CD4-positive, alpha-beta T cell (primary cell): ENCODE measurements at regions not wholly inside any gene's neighbourhood (a gene's known extent, or its start where the extent isn't known, plus 50 kb on each side); places are given as distances from the start of the nearest gene placed in this dataset.

Experiments used
- ATAC-seq: fragments of 200-7000 bp; cut with Tn5 transposase; one replicate; pipeline ENCODE4 v1.10.0; 2022; ENCODE audit warnings: mild to moderate bottlenecking; ENCODE audit not compliant: poor library complexity
- CTCF ChIA-PET: fragments of 350-600 bp; sonication (Branson Sonifier 250); formaldehyde crosslinking; loops from one replicate; lab custom pipeline; 2021; ENCODE audit warnings: antibody characterized with exemption, inconsistent platforms; lab: Charles Lee
- POLR2A ChIA-PET: fragments of 350-600 bp; sonication (Branson Sonifier 250); formaldehyde crosslinking; loops from one replicate; lab custom pipeline; 2021; ENCODE audit warnings: antibody characterized with exemption, inconsistent platforms; lab: Charles Lee
- DNase-seq, 14 experiments: peaks; one replicate each; pipeline ENCODE4 v3.0.0-alpha.2; 2013 to 2020; ENCODE audit warnings: mixed read lengths in 2 of 14
- H3K27ac ChIP-seq, 2 donors: one replicate each; pipeline versions ENCODE4 v1.5.1 to v1.7.0; 2013; ENCODE audit warnings: low read length in 2 of 2, low read depth in 1 of 2, mild to moderate bottlenecking in 1 of 2
- H3K27me3 ChIP-seq, 2 experiments: 1 replicate in 1 of 2; 2 replicates in 1 of 2; pipeline versions ENCODE4 v1.6.1 to v1.7.0; 2013; ENCODE audit warnings: low read length in 2 of 2, control low read depth in 1 of 2, mild to moderate bottlenecking in 1 of 2, moderate library complexity in 1 of 2; ENCODE audit not compliant: insufficient read depth in 2 of 2, control insufficient read depth in 1 of 2
- H3K36me3 ChIP-seq: one replicate; pipeline ENCODE4 v1.6.1; 2013; ENCODE audit warnings: low read length, control low read depth; ENCODE audit not compliant: insufficient read depth
- H3K4me1 ChIP-seq: one replicate; pipeline ENCODE4 v1.6.1; 2013; ENCODE audit warnings: low read length, control low read depth; ENCODE audit not compliant: insufficient read depth
- H3K4me3 ChIP-seq: one replicate; pipeline ENCODE4 v1.5.1; 2013; ENCODE audit warnings: mild to moderate bottlenecking, low read length, moderate library complexity
- H3K9me3 ChIP-seq, 2 experiments: 1 replicate in 1 of 2; 2 replicates in 1 of 2; pipeline versions ENCODE4 v1.6.1 to v1.7.0; 2013; ENCODE audit warnings: low read length in 2 of 2, mild to moderate bottlenecking in 2 of 2, control low read depth in 1 of 2, moderate library complexity in 1 of 2; ENCODE audit not compliant: control insufficient read depth in 1 of 2, insufficient read depth in 1 of 2
- H3K27ac Mint-ChIP-seq: one replicate; pipeline ENCODE4 v1.8.0; 2020; ENCODE audit warnings: mixed read lengths
- H3K27me3 Mint-ChIP-seq: one replicate; pipeline ENCODE4 v1.8.0; 2021; ENCODE audit warnings: mixed read lengths
- H3K36me3 Mint-ChIP-seq: one replicate; pipeline ENCODE4 v1.8.0; 2021; ENCODE audit warnings: low read depth, mixed read lengths
- H3K4me1 Mint-ChIP-seq: one replicate; pipeline ENCODE4 v1.8.0; 2021; ENCODE audit warnings: low read depth, mixed read lengths
- H3K4me3 Mint-ChIP-seq: one replicate; pipeline ENCODE4 v1.8.0; 2020; ENCODE audit warnings: mild to moderate bottlenecking, mixed read lengths
- H3K9me3 Mint-ChIP-seq: one replicate; pipeline ENCODE4 v1.8.0; 2020; ENCODE audit warnings: mixed read lengths
- intact Hi-C, 2 experiments: fragments of 100-400 bp; cut with DNase I in 1 of 2; cut with micrococcal nuclease in 1 of 2; formaldehyde crosslinking; loops; one replicate each; pipeline versions ENCODE4 v1.15.1 to v1.9.0; 2023 to 2025; cut with DNase I, micrococcal nuclease
- TF ChIP-seq, protein P1 (sequence below): fragments of 200-600 bp; IDR thresholded peaks from one replicate; pipeline ENCODE4 v1.8.0; 2022; ENCODE audit warnings: antibody characterized with exemption, mild to moderate bottlenecking

- Mint-ChIP-seq H3K9me3 (no peaks in the 10 kb centered on the region), H3K36me3 (no peaks in the 10 kb centered on the region), H3K4me3 (no peak overlapping the region), H3K27me3 (no peaks in the 10 kb centered on the region), H3K4me1 (no peaks in the 10 kb centered on the region), H3K27ac (no peak overlapping the region)
- DNase-seq = no peak
- POLR2A ChIA-PET = no interaction called here
- CTCF ChIA-PET = no interaction called here
- intact Hi-C loops = no loop called here
- Histone ChIP-seq H3K36me3 (no peaks in the 10 kb centered on the region), H3K9me3 (no peaks in the 10 kb centered on the region), H3K27me3 (no peaks in the 10 kb centered on the region), H3K27ac (no peak overlapping the region), H3K4me1 (no peaks in the 10 kb centered on the region), H3K4me3 (no peak overlapping the region)
- TF ChIP-seq, protein P1, sequence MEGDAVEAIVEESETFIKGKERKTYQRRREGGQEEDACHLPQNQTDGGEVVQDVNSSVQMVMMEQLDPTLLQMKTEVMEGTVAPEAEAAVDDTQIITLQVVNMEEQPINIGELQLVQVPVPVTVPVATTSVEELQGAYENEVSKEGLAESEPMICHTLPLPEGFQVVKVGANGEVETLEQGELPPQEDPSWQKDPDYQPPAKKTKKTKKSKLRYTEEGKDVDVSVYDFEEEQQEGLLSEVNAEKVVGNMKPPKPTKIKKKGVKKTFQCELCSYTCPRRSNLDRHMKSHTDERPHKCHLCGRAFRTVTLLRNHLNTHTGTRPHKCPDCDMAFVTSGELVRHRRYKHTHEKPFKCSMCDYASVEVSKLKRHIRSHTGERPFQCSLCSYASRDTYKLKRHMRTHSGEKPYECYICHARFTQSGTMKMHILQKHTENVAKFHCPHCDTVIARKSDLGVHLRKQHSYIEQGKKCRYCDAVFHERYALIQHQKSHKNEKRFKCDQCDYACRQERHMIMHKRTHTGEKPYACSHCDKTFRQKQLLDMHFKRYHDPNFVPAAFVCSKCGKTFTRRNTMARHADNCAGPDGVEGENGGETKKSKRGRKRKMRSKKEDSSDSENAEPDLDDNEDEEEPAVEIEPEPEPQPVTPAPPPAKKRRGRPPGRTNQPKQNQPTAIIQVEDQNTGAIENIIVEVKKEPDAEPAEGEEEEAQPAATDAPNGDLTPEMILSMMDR = no peak
- no peak for ATAC-seq
Measured at GRCh38 chr16:85293904-85294642, 181.8 kb upstream of the CIBAR2 start.

- ATAC-seq (no peak), DNase-seq (no peak)
- Mint-ChIP-seq H3K36me3 (no peaks in the 10 kb centered on the region), H3K4me3 (no peak overlapping the region), H3K27me3 (no peaks in the 10 kb centered on the region), H3K4me1 (no peaks in the 10 kb centered on the region), H3K27ac (no peak overlapping the region), H3K9me3 (no peaks in the 10 kb centered on the region)
- H3K27ac ChIP-seq = no peak overlapping the region
- POLR2A ChIA-PET = no interaction called here
- intact Hi-C loops = no loop called here
- no peaks in the 10 kb centered on the region for H3K27me3 ChIP-seq
- TF ChIP-seq, protein P1 = no peak
- H3K4me3 ChIP-seq = no peak overlapping the region
- H3K36me3 ChIP-seq = no peaks in the 10 kb centered on the region
- no peaks in the 10 kb centered on the region for H3K9me3 ChIP-seq
- H3K4me1 ChIP-seq = no peaks in the 10 kb centered on the region
- CTCF ChIA-PET = no interaction called here
Measured at GRCh38 chr16:85294810-85295508, 182.7 kb upstream of the CIBAR2 start.

- DNase-seq (peak; percentile 35 to 73 (median 44)), ATAC-seq (peak; percentile 82)
- Histone ChIP-seq H3K36me3 (no peaks in the 10 kb centered on the region), H3K27ac (no peak overlapping the region), H3K27me3 (no peaks in the 10 kb centered on the region), H3K4me3 (no peak overlapping the region), H3K9me3 (no peaks in the 10 kb centered on the region), H3K4me1 (no peaks in the 10 kb centered on the region)
- Mint-ChIP-seq H3K27me3 (no peaks in the 10 kb centered on the region), H3K4me1 (no peaks in the 10 kb centered on the region), H3K36me3 (no peaks in the 10 kb centered on the region), H3K27ac (peak overlapping the region; percentile 12), H3K4me3 (no peak overlapping the region), H3K9me3 (no peaks in the 10 kb centered on the region)
- intact Hi-C loops = no loop called here
- CTCF ChIA-PET = interaction anchor here (0.6 to 1.2 kb wide), 3 partner anchors 9 to 14 kb away, joined by 3 to 10 read pairs (median 3); no protein-coding TSS in a partner anchor
- TF ChIP-seq, protein P1 = peak; percentile 80
- POLR2A ChIA-PET = no interaction called here
Measured at GRCh38 chr16:85296859-85297660, 184.8 kb upstream of the CIBAR2 start.
